Upper lobe of left lung (tissue), 6 donors: ENCODE measurements at regions not wholly inside any gene's neighbourhood (a gene's known extent, or its start where the extent isn't known, plus 50 kb on each side); places are given as distances from the start of the nearest gene placed in this dataset.
A peak's percentile ranks its signal among the peaks of the same experiment; 100 is the strongest.

Experiments used
- ATAC-seq, 2 donors: fragments of 200-7000 bp; cut with Tn5 transposase; one replicate each; pipeline ENCODE4 v1.9.1; 2022; ENCODE audit warnings: mild to moderate bottlenecking in 2 of 2, moderate library complexity in 2 of 2; ENCODE audit not compliant: low FRiP score in 2 of 2
- DNase-seq, 2 donors: peaks; one replicate each; pipeline ENCODE4 v3.0.0-alpha.2; 2019 to 2020
- H3K27ac ChIP-seq, 4 donors: fragments of 200-600 bp; sonication (generic); one replicate each; pipeline ENCODE4 v1.5.1; 2016 to 2019
- H3K27me3 ChIP-seq, 4 donors: fragments of 200-600 bp; sonication (generic); one replicate each; pipeline ENCODE4 v1.5.1; 2017 to 2019
- H3K36me3 ChIP-seq, 4 donors: fragments of 200-600 bp; sonication (generic); one replicate each; pipeline ENCODE4 v1.5.1; 2016 to 2019
- H3K4me1 ChIP-seq, 4 donors: fragments of 200-600 bp; sonication (generic); one replicate each; pipeline ENCODE4 v1.5.1; 2018 to 2019
- H3K4me3 ChIP-seq, 4 donors: fragments of 200-600 bp; sonication (generic); one replicate each; pipeline ENCODE4 v1.5.1; 2017 to 2019; ENCODE audit warnings: mild to moderate bottlenecking in 2 of 4, moderate library complexity in 1 of 4
- H3K9me3 ChIP-seq, 4 donors: fragments of 200-600 bp; sonication (generic); one replicate each; pipeline ENCODE4 v1.5.1; 2018 to 2019
- CTCF ChIP-seq, 6 experiments: fragments of 450-650 bp in 4 of 6; fragments of 200-600 bp in 2 of 6; sonication (generic) in 2 of 6; IDR thresholded peaks; one replicate each; pipeline ENCODE4 v1.5.1; 2016 to 2019; ENCODE audit warnings: antibody characterized with exemption in 6 of 6
- EP300 ChIP-seq, 4 donors: sonication (generic); formaldehyde crosslinking; IDR thresholded peaks; one replicate each; pipeline ENCODE4 v1.5.1; 2017; ENCODE audit warnings: antibody characterized with exemption in 4 of 4, control low read depth in 2 of 4
- POLR2A ChIP-seq, 4 donors: fragments of 450-650 bp; IDR thresholded peaks; one replicate each; pipeline ENCODE4 v1.5.1; 2016 to 2017; ENCODE audit warnings: antibody characterized with exemption in 4 of 4, mild to moderate bottlenecking in 2 of 4
- POLR2AphosphoS5 ChIP-seq, 2 donors: sonication (generic); formaldehyde crosslinking; IDR thresholded peaks; one replicate each; pipeline ENCODE4 v1.5.1; 2017; ENCODE audit warnings: antibody characterized with exemption in 2 of 2
- WGBS, 2 donors: methylation state at CpG; one replicate each; pipeline ENCODE4 v1.1.5; 2017 to 2018; 5-methylcytosine and 5-hydroxymethylcytosine counted together
- donor health status: DM: no; HTN: no; CAD: no; lungs with moderate emphysema.
- donor health status: DM: no; HTN: yes; CAD: no; lungs with severe emphysema.

- Histone ChIP-seq H3K9me3 (no peaks in the 10 kb centered on the region), H3K36me3 (no peaks in the 10 kb centered on the region), H3K27me3 (no peaks in the 10 kb centered on the region), H3K27ac (no peak overlapping the region), H3K4me3 (no peak overlapping the region), H3K4me1 (peaks cover 0 to 4% (median under 1%) of the 10 kb centered on the region in 4 donors)
- DNase-seq (no peak), ATAC-seq (no peak)
- 38 to 52% methylated on average over 5 of the region's 5 CpGs for WGBS, 2 donors
- TF ChIP-seq POLR2A (IDR thresholded peaks at IDR 0.05) (no peak), CTCF (IDR thresholded peaks at IDR 0.05) (no peak), POLR2AphosphoS5 (IDR thresholded peaks at IDR 0.05) (no peak), EP300 (IDR thresholded peaks at IDR 0.05) (no peak)
Measured at GRCh38 chr22:22817468-22818201, 70.0 kb upstream of the IGLL5 start.

GRCh38 chr22:22818202-22818538, 69.4 kb upstream of the IGLL5 start:
- Histone ChIP-seq H3K4me3 (no peak overlapping the region), H3K27ac (no peak overlapping the region), H3K4me1 (peaks cover 0 to 4% (median 1%) of the 10 kb centered on the region in 4 donors), H3K36me3 (no peaks in the 10 kb centered on the region), H3K27me3 (no peaks in the 10 kb centered on the region), H3K9me3 (no peaks in the 10 kb centered on the region)
- 82 to 85% methylated on average over 3 of the region's 3 CpGs for WGBS, 2 donors
- ATAC-seq (no peak), DNase-seq (no peak)
- TF ChIP-seq CTCF (IDR thresholded peaks at IDR 0.05) (no peak), EP300 (IDR thresholded peaks at IDR 0.05) (no peak), POLR2A (IDR thresholded peaks at IDR 0.05) (no peak), POLR2AphosphoS5 (IDR thresholded peaks at IDR 0.05) (no peak)

- H3K4me1 ChIP-seq = peaks cover 0 to 4% (median 1%) of the 10 kb centered on the region in 4 donors
- WGBS, 2 donors = 74 to 87% methylated on average over 9 to 12 of the region's 12 CpGs
- no peak for ATAC-seq
Measured at GRCh38 chr22:22818861-22819855, 68.5 kb upstream of the IGLL5 start.

GRCh38 chr22:22820076-22820475, 67.5 kb upstream of the IGLL5 start:
- DNase-seq = no peak
- H3K36me3 ChIP-seq = no peaks in the 10 kb centered on the region
- 79 to 88% methylated on average over 3 of the region's 3 CpGs for WGBS, 2 donors
- no peak for ATAC-seq
- H3K27ac ChIP-seq = peak overlapping the region in 3 of 4 donors; percentile 35 to 64 (median 55)
- TF ChIP-seq POLR2A (IDR thresholded peaks at IDR 0.05) (no peak), EP300 (IDR thresholded peaks at IDR 0.05) (no peak), CTCF (IDR thresholded peaks at IDR 0.05) (no peak), POLR2AphosphoS5 (IDR thresholded peaks at IDR 0.05) (no peak)
- H3K4me1 ChIP-seq = peaks cover 0 to 4% (median 1%) of the 10 kb centered on the region in 4 donors
- H3K4me3 ChIP-seq = no peak overlapping the region
- no peaks in the 10 kb centered on the region for H3K9me3 ChIP-seq
- H3K27me3 ChIP-seq = no peaks in the 10 kb centered on the region

More at GRCh38 chr22:22818861-22819855, 68.5 kb upstream of the IGLL5 start:
- peak in 1 of 2 donors; percentile 42 for DNase-seq
- H3K27ac ChIP-seq = peak overlapping the region in 2 of 4 donors; percentile 55 to 64
- no peaks in the 10 kb centered on the region for H3K27me3 ChIP-seq
- no peaks in the 10 kb centered on the region for H3K9me3 ChIP-seq
- no peak overlapping the region for H3K4me3 ChIP-seq
- TF ChIP-seq POLR2A (IDR thresholded peaks at IDR 0.05) (no peak), EP300 (IDR thresholded peaks at IDR 0.05) (no peak), CTCF (IDR thresholded peaks at IDR 0.05) (no peak), POLR2AphosphoS5 (IDR thresholded peaks at IDR 0.05) (no peak)
- H3K36me3 ChIP-seq = no peaks in the 10 kb centered on the region
